OCI-LY7 (cell line): ENCODE measurements at regions not wholly inside any gene's neighbourhood (a gene's known extent, or its start where the extent isn't known, plus 50 kb on each side); places are given as distances from the start of the nearest gene placed in this dataset.

ENCODE experiments used
- CTCF ChIP-seq: fragments of 200-600 bp; sonication (generic); conservative IDR thresholded peaks from 2 replicates; pipeline ENCODE4 v1.5.1; 2014; ENCODE audit warnings: mild to moderate bottlenecking, antibody characterized with exemption, low read length, moderate library complexity, mixed read lengths
- EZH2phosphoT487 ChIP-seq: fragments of 200-600 bp; sonication (generic); IDR thresholded peaks from 2 replicates; pipeline ENCODE4 v1.6.1; 2018; ENCODE audit warnings: low read depth, borderline replicate concordance, mild to moderate bottlenecking, mixed run types, antibody characterized with exemption, low read length, moderate library complexity, mixed read lengths

GRCh38 chr3:127363171-127363570 lies 75.3 kb upstream of the PRR20G start:
- TF ChIP-seq CTCF, result no peak
- TF ChIP-seq EZH2phosphoT487, result no peak
